NCI-H748 (cell line): ENCODE measurements at regions not wholly inside any gene's neighbourhood (a gene's known extent, or its start where the extent isn't known, plus 50 kb on each side); places are given as distances from the start of the nearest gene placed in this dataset.

ENCODE experiments used
- DNase-seq: peaks from one replicate; lab custom pipeline; 2025; ENCODE audit not compliant: unreplicated experiment; lab: John Stamatoyannopoulos, UW

DNA sequence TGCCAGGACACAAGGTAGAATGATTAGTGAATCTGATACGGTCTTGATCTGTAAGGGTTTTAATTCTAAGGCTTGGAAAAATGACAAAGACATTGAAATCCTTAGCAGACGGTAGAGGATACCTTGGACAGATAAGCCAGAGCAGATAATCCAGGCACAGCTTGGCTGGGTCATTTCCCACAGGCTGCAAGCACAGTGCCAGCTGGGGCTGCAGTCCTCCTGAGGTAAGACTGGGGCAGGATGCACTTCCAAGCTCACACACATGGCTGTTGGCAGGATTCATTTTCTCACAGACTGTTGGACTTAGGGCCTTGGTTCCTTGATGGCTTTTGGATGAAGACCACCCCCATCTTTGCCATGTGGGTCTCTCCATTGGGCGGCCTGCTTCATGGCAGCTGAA lies 63.2 kb upstream of the BMPER start:
- peak; percentile 66 for DNase-seq

DNA sequence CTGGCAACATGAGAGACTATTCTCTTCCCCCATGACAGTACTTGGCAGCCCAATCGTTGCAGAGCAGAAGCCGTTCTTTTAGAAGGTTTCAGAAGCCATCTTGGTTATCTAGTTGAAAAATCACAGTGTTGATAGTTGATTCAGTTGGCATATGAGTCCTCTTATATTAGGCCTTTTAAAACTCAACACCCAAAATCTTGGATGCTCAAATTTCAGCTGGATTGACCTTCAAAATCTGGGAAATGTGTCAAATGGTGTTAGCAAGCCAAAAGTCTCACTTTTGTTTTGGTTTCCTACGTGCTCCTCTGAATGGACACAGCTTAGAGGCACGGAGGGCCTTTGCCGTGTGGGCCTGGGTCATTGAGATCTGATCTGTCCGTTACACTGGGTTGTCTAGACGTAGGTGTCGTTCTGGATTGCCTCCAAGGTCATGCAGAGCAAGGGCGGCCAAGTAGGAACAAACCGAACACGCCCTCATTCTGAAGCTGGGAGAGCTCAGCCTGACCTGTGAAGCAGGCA lies 59.3 kb upstream of the BMPER start:
- no peak for DNase-seq

DNA sequence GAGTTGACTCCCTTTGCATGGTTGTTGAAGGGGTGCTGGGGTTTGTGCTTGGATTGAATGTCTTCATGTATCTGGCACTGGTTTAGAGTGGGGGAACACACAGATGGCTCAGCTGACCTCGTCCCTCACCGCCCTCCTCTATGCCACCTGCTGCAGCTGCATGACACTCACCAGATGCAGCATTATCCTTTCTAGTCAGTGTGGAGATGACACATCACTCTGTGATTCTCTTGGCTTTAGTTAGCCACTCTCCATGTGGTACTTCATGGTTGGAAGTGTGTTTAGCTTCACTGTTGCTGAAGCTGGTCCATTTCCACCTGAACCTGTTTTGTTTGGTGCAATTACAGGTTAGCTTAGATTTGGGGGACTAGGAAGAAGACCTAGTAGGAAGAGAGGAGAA lies 56.3 kb upstream of the BMPER start:
- DNase-seq: no peak

DNA sequence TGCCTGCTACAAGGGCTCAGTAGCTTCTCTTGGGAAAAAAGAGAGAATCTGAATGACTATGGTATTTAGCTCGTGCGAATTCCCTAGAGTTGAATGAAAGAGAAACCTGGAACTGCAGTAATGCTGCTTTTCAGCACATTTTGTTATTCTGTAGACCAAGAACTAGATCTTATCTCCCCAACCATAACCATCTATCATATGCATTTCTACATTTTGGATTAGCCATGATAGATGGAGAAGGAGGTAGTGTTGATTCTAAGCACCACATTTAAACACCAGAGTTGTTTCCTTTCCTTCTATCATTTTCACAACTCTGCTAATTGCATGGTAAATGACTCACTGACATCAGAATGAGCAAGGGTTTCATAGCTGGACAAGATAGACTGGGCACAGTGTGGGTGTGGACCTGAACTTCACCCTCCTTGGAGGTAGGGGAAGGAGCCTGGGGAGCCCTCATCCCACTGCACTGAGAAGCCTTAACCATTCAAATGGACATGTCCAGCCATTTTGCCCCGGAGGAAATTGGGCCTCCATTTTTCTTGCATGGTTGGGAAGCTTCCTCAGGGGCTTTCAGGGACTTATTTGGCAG lies 55.3 kb upstream of the BMPER start:
- no peak for DNase-seq

DNA sequence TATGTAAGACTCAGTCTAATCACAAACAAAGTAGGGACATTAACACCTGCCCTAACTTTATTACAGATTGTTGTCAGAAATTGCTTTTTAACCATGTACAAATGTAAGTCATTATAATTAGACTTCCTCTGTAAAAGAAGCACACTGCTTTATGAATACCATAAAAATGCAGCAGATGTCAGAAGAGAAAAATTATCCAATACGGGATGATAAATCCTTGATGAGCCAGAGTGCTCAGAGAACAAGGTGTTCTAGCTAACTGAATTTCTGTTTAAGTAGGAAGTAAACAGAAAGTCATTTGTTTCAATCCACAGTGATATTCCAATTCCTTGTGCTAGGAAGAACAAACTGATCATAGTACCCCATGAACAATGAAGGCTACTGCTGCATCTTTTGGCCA lies 54.6 kb upstream of the BMPER start:
- no peak for DNase-seq

DNA sequence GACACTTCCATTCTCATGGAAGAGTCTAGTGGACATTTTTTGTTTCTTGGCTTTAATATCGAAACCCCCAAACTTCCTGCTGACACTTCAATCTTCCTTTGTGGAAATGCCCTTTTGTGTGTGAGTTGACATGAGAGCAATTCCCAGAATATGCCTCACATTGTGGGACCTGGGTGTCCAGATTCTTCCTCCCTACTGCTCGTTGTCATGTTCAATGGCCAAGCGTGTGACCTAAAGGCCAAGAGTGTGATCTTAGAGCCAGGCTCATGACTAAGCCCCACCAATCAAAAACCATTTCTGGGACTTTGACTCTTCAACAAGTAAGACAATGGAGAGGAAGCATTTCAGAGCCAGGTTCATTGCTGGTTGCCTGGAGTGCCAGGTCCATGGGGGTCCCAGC lies 52.5 kb upstream of the BMPER start:
- DNase-seq: no peak

DNA sequence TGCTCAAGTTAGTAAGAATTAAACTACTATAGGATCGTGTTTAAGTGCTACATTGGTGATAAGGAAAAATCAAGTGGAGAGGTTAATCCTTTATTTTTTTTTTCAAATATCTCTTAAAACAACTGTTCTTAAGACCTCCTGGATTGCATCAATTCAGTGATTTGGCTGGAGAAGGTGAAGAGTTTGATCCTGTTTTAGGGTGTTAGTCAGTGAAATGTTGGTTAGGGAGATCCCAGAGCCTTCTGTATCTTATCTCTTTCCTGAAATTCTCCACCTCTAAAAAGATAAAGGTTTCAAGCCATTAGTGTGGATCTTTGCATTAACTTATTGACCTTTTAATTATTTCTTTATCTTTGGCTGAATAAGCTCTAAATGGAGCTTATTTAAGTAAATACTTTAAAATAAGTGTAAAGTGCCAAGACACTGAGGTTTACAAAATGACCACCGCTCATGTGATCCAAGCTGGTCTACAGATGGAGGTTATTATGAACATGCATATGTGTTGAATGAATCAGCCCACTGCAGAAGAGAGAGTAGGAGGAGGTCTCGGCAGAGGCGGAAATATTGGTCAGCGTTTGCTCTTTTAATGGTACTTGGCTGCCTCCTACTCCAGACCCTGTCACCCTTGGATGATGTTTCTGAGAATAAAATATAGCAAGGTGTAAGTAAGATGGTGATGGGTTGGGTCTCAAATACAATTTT lies 51.8 kb upstream of the BMPER start:
- DNase-seq: no peak

DNA sequence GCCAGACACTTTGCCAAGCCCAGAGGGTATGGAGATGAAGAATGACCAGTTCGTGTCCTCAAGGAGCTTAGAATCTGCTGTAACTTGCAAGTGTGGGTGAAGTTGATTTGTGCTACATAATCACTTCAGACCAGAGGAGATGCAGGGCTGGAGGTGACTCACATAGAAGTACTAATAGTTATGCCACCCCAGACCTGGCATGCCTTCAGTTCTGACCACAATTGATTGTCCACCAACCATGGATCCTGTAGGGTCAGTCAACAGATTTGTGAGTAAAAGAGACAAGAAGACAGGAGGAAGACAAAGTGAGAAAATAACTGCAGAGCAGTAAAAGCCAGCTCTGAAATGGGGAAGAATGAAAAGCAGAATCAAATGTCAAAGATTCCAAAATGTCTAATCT lies 51.2 kb upstream of the BMPER start:
- no peak for DNase-seq

DNA sequence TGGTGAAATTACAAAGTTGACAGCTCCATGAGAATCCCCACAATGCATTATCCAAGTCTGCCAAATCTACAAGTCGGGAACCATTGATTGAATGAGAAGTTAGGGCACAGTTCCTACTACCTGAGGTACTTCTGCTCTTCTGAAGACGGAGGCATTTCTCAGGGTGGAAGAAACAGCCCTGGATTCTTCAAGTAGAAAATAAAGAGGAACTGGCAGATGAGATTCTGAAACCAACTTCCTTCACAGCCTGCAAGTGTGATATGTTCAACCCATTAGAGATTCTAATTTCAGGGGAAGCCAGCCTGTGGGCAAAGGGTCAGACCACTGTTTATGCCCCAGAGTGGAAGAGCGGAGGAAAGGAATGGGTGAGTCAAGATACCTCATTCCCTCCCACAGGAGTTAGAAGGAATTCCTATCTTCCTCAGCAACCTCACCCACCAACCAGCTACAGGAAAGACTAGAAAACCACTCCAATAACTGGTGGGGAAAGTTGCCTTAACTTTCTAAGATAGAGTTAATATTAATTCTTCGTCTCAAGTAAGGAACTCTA lies 50.5 kb upstream of the BMPER start:
- DNase-seq: no peak
